Lower lobe of right lung (tissue), 2 donors: ENCODE measurements at regions not wholly inside any gene's neighbourhood (a gene's known extent, or its start where the extent isn't known, plus 50 kb on each side); places are given as distances from the start of the nearest gene placed in this dataset.

Experiments
- ATAC-seq, 2 donors: fragments of 200-7000 bp; cut with Tn5 transposase; one replicate each; pipeline ENCODE4 v1.9.1; 2020 to 2022; ENCODE audit warnings: mild to moderate bottlenecking in 2 of 2, moderate library complexity in 2 of 2
- DNase-seq: peaks from one replicate; pipeline ENCODE4 v3.0.0-alpha.2; 2020
- H3K27ac ChIP-seq: fragments of 200-600 bp; one replicate; pipeline ENCODE4 v1.8.0; 2022
- H3K27me3 ChIP-seq: fragments of 200-600 bp; one replicate; pipeline ENCODE4 v1.8.0; 2022; ENCODE audit warnings: low read depth
- H3K36me3 ChIP-seq: fragments of 200-600 bp; one replicate; pipeline ENCODE4 v1.8.0; 2022; ENCODE audit warnings: mild to moderate bottlenecking
- H3K4me1 ChIP-seq: fragments of 200-600 bp; one replicate; pipeline ENCODE4 v1.8.0; 2022
- H3K4me3 ChIP-seq: fragments of 200-600 bp; one replicate; pipeline ENCODE4 v1.8.0; 2022; ENCODE audit warnings: mild to moderate bottlenecking
- H3K9me3 ChIP-seq: fragments of 200-600 bp; one replicate; pipeline ENCODE4 v1.8.0; 2022
- CTCF ChIP-seq: fragments of 200-600 bp; IDR thresholded peaks from one replicate; pipeline ENCODE4 v1.8.0; 2022; ENCODE audit warnings: antibody characterized with exemption, mild to moderate bottlenecking
- intact Hi-C: fragments of 100-400 bp; cut with DNase I; formaldehyde crosslinking; loops from one replicate; pipeline ENCODE4 v1.11.0; 2022
- donor health status: DM: no; HTN: yes; CAD: no; lungs with severe emphysema.

GRCh38 chr11:64451856-64452255, 92.9 kb downstream of the RPS6KA4 start:
- H3K4me3 ChIP-seq, result no peak overlapping the region
- no peak for TF ChIP-seq CTCF
- DNase-seq, result no peak
- H3K27ac ChIP-seq, result no peak overlapping the region
- intact Hi-C loops, result no loop called here
- no peaks in the 10 kb centered on the region for H3K9me3 ChIP-seq
- H3K36me3 ChIP-seq, result no peaks in the 10 kb centered on the region
- H3K4me1 ChIP-seq, result peaks cover 16% of the 10 kb centered on the region
- no peak for ATAC-seq
- peaks cover 7% of the 10 kb centered on the region for H3K27me3 ChIP-seq

- no peak for DNase-seq
- Histone ChIP-seq H3K4me1 (peaks cover 13% of the 10 kb centered on the region), H3K9me3 (no peaks in the 10 kb centered on the region), H3K4me3 (no peak overlapping the region), H3K36me3 (no peaks in the 10 kb centered on the region), H3K27me3 (peaks cover 7% of the 10 kb centered on the region), H3K27ac (no peak overlapping the region)
- no peak for TF ChIP-seq CTCF
- ATAC-seq, result no peak
- intact Hi-C loops, result no loop called here
Observed at GRCh38 chr11:64453466-64453865, 94.5 kb downstream of the RPS6KA4 start.

- no peaks in the 10 kb centered on the region for H3K9me3 ChIP-seq
- no peak overlapping the region for H3K4me3 ChIP-seq
- intact Hi-C loops, result no loop called here
- no peaks in the 10 kb centered on the region for H3K4me1 ChIP-seq
- no peaks in the 10 kb centered on the region for H3K36me3 ChIP-seq
- DNase-seq (no peak), ATAC-seq (no peak)
- H3K27me3 ChIP-seq, result no peaks in the 10 kb centered on the region
- no peak for TF ChIP-seq CTCF
- H3K27ac ChIP-seq, result no peak overlapping the region
Observed at GRCh38 chr11:64455456-64456261, 96.7 kb downstream of the RPS6KA4 start.

GRCh38 chr11:64456509-64457320, 97.8 kb downstream of the RPS6KA4 start:
- no peak overlapping the region for H3K27ac ChIP-seq
- H3K36me3 ChIP-seq, result no peaks in the 10 kb centered on the region
- DNase-seq, result no peak
- no peak overlapping the region for H3K4me3 ChIP-seq
- no peaks in the 10 kb centered on the region for H3K4me1 ChIP-seq
- intact Hi-C loops, result no loop called here
- ATAC-seq, result no peak
- H3K9me3 ChIP-seq, result no peaks in the 10 kb centered on the region
- H3K27me3 ChIP-seq, result no peaks in the 10 kb centered on the region
- TF ChIP-seq CTCF, result no peak

GRCh38 chr11:64457416-64458010, 98.2 kb upstream of the SLC22A11 start:
- DNase-seq, result no peak
- H3K9me3 ChIP-seq, result no peaks in the 10 kb centered on the region
- no peaks in the 10 kb centered on the region for H3K36me3 ChIP-seq
- no peak overlapping the region for H3K27ac ChIP-seq
- ATAC-seq, result no peak
- no peaks in the 10 kb centered on the region for H3K27me3 ChIP-seq
- TF ChIP-seq CTCF, result no peak
- intact Hi-C loops, result no loop called here
- no peak overlapping the region for H3K4me3 ChIP-seq
- no peaks in the 10 kb centered on the region for H3K4me1 ChIP-seq
